Osteocyte (in vitro differentiated cells): ENCODE measurements at regions not wholly inside any gene's neighbourhood (a gene's known extent, or its start where the extent isn't known, plus 50 kb on each side); places are given as distances from the start of the nearest gene placed in this dataset.

Source experiments
- DNase-seq: peaks from one replicate; pipeline ENCODE4 v3.0.0; 2021; ENCODE audit warnings: mixed read lengths; ENCODE audit not compliant: unreplicated experiment; ENCODE audit errors: extremely low spot score
- H3K27ac Mint-ChIP-seq: one replicate; pipeline ENCODE4 v1.8.0; 2021; ENCODE audit warnings: mild to moderate bottlenecking, mixed read lengths; ENCODE audit not compliant: unreplicated experiment
- H3K27me3 Mint-ChIP-seq: one replicate; pipeline ENCODE4 v1.8.0; 2021; ENCODE audit warnings: mixed read lengths; ENCODE audit not compliant: unreplicated experiment
- H3K36me3 Mint-ChIP-seq: one replicate; pipeline ENCODE4 v1.8.0; 2021; ENCODE audit warnings: mixed read lengths; ENCODE audit not compliant: unreplicated experiment
- H3K4me1 Mint-ChIP-seq: one replicate; pipeline ENCODE4 v1.8.0; 2021; ENCODE audit warnings: mixed read lengths; ENCODE audit not compliant: unreplicated experiment
- H3K4me3 Mint-ChIP-seq: one replicate; pipeline ENCODE4 v1.8.0; 2021; ENCODE audit warnings: mild to moderate bottlenecking, moderate library complexity, mixed read lengths; ENCODE audit not compliant: unreplicated experiment
- H3K9me3 Mint-ChIP-seq: one replicate; pipeline ENCODE4 v1.8.0; 2021; ENCODE audit warnings: mixed read lengths; ENCODE audit not compliant: unreplicated experiment
- CTCF ChIP-seq: fragments of 200-600 bp; sonication (generic); IDR thresholded peaks from 2 replicates; pipeline ENCODE4 v1.5.0; 2021; ENCODE audit warnings: antibody characterized with exemption, mild to moderate bottlenecking, moderate library complexity

- H3K27ac Mint-ChIP-seq: no peak overlapping the region
- no peaks in the 10 kb centered on the region for H3K4me1 Mint-ChIP-seq
- TF ChIP-seq CTCF: no peak
- DNase-seq: no peak
- H3K27me3 Mint-ChIP-seq: no peaks in the 10 kb centered on the region
- no peak overlapping the region for H3K4me3 Mint-ChIP-seq
- H3K9me3 Mint-ChIP-seq: peaks cover 6% of the 10 kb centered on the region
- no peaks in the 10 kb centered on the region for H3K36me3 Mint-ChIP-seq
Measured at GRCh38 chr13:52925775-52926285, 77.4 kb upstream of the PCDH8 start.

GRCh38 chr13:52925251-52925650 lies 76.8 kb upstream of the PCDH8 start:
- Mint-ChIP-seq H3K27me3 (no peaks in the 10 kb centered on the region), H3K27ac (no peak overlapping the region), H3K9me3 (peaks cover 7% of the 10 kb centered on the region), H3K4me1 (no peaks in the 10 kb centered on the region), H3K36me3 (no peaks in the 10 kb centered on the region), H3K4me3 (no peak overlapping the region)
- TF ChIP-seq CTCF: no peak
- no peak for DNase-seq

- Mint-ChIP-seq H3K4me3 (no peak overlapping the region), H3K4me1 (no peaks in the 10 kb centered on the region), H3K9me3 (peaks cover 11% of the 10 kb centered on the region), H3K27me3 (no peaks in the 10 kb centered on the region), H3K36me3 (no peaks in the 10 kb centered on the region), H3K27ac (no peak overlapping the region)
- no peak for TF ChIP-seq CTCF
- DNase-seq: no peak
Measured at GRCh38 chr13:52924289-52925148, 76.1 kb upstream of the PCDH8 start.

- Mint-ChIP-seq H3K27ac (no peak overlapping the region), H3K4me3 (no peak overlapping the region), H3K4me1 (no peaks in the 10 kb centered on the region), H3K27me3 (no peaks in the 10 kb centered on the region), H3K9me3 (peaks cover 14% of the 10 kb centered on the region), H3K36me3 (no peaks in the 10 kb centered on the region)
- no peak for DNase-seq
- no peak for TF ChIP-seq CTCF
Measured at GRCh38 chr13:52922961-52923360, 74.5 kb upstream of the PCDH8 start.

- Mint-ChIP-seq H3K27ac (no peak overlapping the region), H3K9me3 (peaks cover 20% of the 10 kb centered on the region), H3K36me3 (no peaks in the 10 kb centered on the region), H3K4me3 (no peak overlapping the region), H3K4me1 (no peaks in the 10 kb centered on the region), H3K27me3 (no peaks in the 10 kb centered on the region)
- no peak for TF ChIP-seq CTCF
- DNase-seq: no peak
Measured at GRCh38 chr13:52921194-52921593, 72.8 kb upstream of the PCDH8 start.
